ENCODE measurements at regions not wholly inside any gene's neighbourhood (a gene's known extent, or its start where the extent isn't known, plus 50 kb on each side); places are given as distances from the start of the nearest gene placed in this dataset.

DNA sequence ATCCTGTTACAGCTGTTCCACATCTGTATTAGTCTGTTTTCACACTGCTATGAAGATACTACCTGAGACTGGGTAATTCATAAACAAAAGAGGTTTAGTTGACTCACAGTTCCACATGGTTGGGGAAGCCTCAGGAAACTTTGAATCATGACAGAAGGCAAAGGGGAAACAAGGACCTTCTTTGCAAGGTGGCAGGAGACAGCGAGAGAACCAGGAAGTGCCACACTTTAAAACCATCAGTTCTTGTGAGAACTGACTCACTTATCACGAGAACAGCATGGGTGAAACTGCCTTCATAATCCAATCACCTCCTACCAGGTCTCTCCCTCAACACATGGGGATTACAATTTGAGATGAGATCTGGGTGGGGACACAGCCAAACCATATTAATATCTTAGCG, 110.3 kb upstream of the TRABD2B start:
- Histone ChIP-seq H3K27ac (ENCODE audit: low read length in 2 of 2) (no peak overlapping the region), H3K4me2 (replicated peaks; ENCODE audit: low read depth, low read length, poor library complexity, severe bottlenecking) (no peak overlapping the region), H3K9me3 (ENCODE audit: control extremely low read depth in 1 of 3, control insufficient read depth in 2 of 3, insufficient read depth in 1 of 3, low read length in 2 of 3) (no peaks in the 10 kb centered on the region), H3K4me3 (ENCODE audit: control extremely low read depth in 1 of 5, extremely low read depth in 1 of 5, insufficient read depth in 1 of 5, low read depth in 2 of 5, low read length in 4 of 5) (no peak overlapping the region), H3K36me3 (replicated peaks in 1 of 2; ENCODE audit: control extremely low read depth in 1 of 2, control insufficient read depth in 1 of 2, extremely low read depth in 1 of 2, insufficient read depth in 2 of 2, low read length in 1 of 2) (no peaks in the 10 kb centered on the region), H3K9ac (ENCODE audit: low read length) (no peak overlapping the region), H4K20me1 (ENCODE audit: control insufficient read depth, insufficient read depth, low read length, poor library complexity, severe bottlenecking) (no peaks in the 10 kb centered on the region), H3K79me2 (ENCODE audit: control insufficient read depth, insufficient read depth, low read length) (no peaks in the 10 kb centered on the region), H2AFZ (ENCODE audit: insufficient read depth, low read depth, low read length, poor library complexity, severe bottlenecking) (no peak overlapping the region), H3K27me3 (replicated peaks in 1 of 4; ENCODE audit: control extremely low read depth in 1 of 4, control insufficient read depth in 3 of 4, insufficient read depth in 4 of 4, low read length in 3 of 4) (peaks cover 0 to 2% (median 0%) of the 10 kb centered on the region in 4 experiments), H3K4me1 (ENCODE audit: control insufficient read depth in 2 of 2, insufficient read depth in 2 of 2, low read length in 2 of 2) (no peaks in the 10 kb centered on the region)
- no peaks in the 10 kb centered on the region for H3K4me1 Mint-ChIP-seq
- no peak for TF ChIP-seq EZH2 (IDR thresholded peaks at IDR 0.05; ENCODE audit: borderline replicate concordance, insufficient read depth, low read depth, low read length, poor library complexity, severe bottlenecking)
- TF ChIP-seq, protein P1, sequence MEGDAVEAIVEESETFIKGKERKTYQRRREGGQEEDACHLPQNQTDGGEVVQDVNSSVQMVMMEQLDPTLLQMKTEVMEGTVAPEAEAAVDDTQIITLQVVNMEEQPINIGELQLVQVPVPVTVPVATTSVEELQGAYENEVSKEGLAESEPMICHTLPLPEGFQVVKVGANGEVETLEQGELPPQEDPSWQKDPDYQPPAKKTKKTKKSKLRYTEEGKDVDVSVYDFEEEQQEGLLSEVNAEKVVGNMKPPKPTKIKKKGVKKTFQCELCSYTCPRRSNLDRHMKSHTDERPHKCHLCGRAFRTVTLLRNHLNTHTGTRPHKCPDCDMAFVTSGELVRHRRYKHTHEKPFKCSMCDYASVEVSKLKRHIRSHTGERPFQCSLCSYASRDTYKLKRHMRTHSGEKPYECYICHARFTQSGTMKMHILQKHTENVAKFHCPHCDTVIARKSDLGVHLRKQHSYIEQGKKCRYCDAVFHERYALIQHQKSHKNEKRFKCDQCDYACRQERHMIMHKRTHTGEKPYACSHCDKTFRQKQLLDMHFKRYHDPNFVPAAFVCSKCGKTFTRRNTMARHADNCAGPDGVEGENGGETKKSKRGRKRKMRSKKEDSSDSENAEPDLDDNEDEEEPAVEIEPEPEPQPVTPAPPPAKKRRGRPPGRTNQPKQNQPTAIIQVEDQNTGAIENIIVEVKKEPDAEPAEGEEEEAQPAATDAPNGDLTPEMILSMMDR (IDR thresholded peaks at IDR 0.05), result no peak
- no peak overlapping the region for H3K4me3 Mint-ChIP-seq
- no peak for DNase-seq
- no peaks in the 10 kb centered on the region for H3K9me3 Mint-ChIP-seq (ENCODE audit: insufficient read depth)
- no peak for ATAC-seq (ENCODE audit: low read depth)
- intact Hi-C loops (cut with micrococcal nuclease), result no loop called here
- 33% methylated on average over 1 of the region's 3 CpGs for WGBS (ENCODE audit: insufficient coverage)
- H3K27ac Mint-ChIP-seq, result no peak overlapping the region
- ChIA-PET POLR2A (no interaction called here), CTCF (no interaction called here)
- peaks cover 4% of the 10 kb centered on the region for H3K27me3 Mint-ChIP-seq

DNA sequence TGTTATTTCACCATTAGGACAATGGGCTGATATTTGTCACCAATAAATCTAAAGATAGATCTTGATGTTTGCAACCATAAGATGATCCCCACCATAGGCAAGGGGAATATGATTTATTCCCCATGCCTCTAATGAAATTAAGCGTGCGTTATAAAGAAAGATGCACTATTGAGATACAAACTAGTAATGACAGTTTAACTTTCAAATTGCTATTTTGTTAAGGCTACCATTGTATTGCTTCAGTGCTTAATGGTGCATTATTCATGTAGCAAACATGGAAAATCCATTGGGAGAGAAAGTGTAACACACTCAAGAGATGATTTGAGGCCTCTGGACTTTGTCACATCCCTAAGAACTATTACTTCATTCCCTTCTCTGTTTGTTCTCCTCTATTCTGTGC, 108.9 kb upstream of the TRABD2B start:
- H3K4me3 ChIP-seq (ENCODE audit: control extremely low read depth in 1 of 5, extremely low read depth in 1 of 5, insufficient read depth in 1 of 5, low read depth in 2 of 5, low read length in 4 of 5), result no peak overlapping the region
- intact Hi-C loops (cut with micrococcal nuclease), result no loop called here
- no peak for ATAC-seq (ENCODE audit: low read depth)
- no peaks in the 10 kb centered on the region for H3K79me2 ChIP-seq (ENCODE audit: control insufficient read depth, insufficient read depth, low read length)
- Mint-ChIP-seq H3K4me3 (no peak overlapping the region), H3K27ac (no peak overlapping the region), H3K9me3 (ENCODE audit: insufficient read depth) (no peaks in the 10 kb centered on the region), H3K4me1 (no peaks in the 10 kb centered on the region), H3K27me3 (peaks cover 10% of the 10 kb centered on the region)
- H3K36me3 ChIP-seq (replicated peaks in 1 of 2; ENCODE audit: control extremely low read depth in 1 of 2, control insufficient read depth in 1 of 2, extremely low read depth in 1 of 2, insufficient read depth in 2 of 2, low read length in 1 of 2), result no peaks in the 10 kb centered on the region
- no peaks in the 10 kb centered on the region for H4K20me1 ChIP-seq (ENCODE audit: control insufficient read depth, insufficient read depth, low read length, poor library complexity, severe bottlenecking)
- no CpG with 5 or more reads among the region's 2 CpGs for WGBS (ENCODE audit: insufficient coverage)
- TF ChIP-seq, protein P1 (IDR thresholded peaks at IDR 0.05), result no peak
- no peak for TF ChIP-seq EZH2 (IDR thresholded peaks at IDR 0.05; ENCODE audit: borderline replicate concordance, insufficient read depth, low read depth, low read length, poor library complexity, severe bottlenecking)
- no peak overlapping the region for H3K27ac ChIP-seq (ENCODE audit: low read length in 2 of 2)
- no peak overlapping the region for H3K9ac ChIP-seq (ENCODE audit: low read length)
- DNase-seq, result no peak
- no peaks in the 10 kb centered on the region for H3K9me3 ChIP-seq (ENCODE audit: control extremely low read depth in 1 of 3, control insufficient read depth in 2 of 3, insufficient read depth in 1 of 3, low read length in 2 of 3)
- H3K4me2 ChIP-seq (replicated peaks; ENCODE audit: low read depth, low read length, poor library complexity, severe bottlenecking), result no peak overlapping the region
- ChIA-PET CTCF (interaction anchor here (0.7 to 2.3 kb wide), 3 partner anchors 12 to 667 kb away, joined by 3 to 12 read pairs (median 3); no protein-coding TSS in a partner anchor), POLR2A (no interaction called here)
- H3K27me3 ChIP-seq (replicated peaks in 1 of 4; ENCODE audit: control extremely low read depth in 1 of 4, control insufficient read depth in 3 of 4, insufficient read depth in 4 of 4, low read length in 3 of 4), result peaks cover 0 to 2% (median 0%) of the 10 kb centered on the region in 4 experiments
- no peak overlapping the region for H2AFZ ChIP-seq (ENCODE audit: insufficient read depth, low read depth, low read length, poor library complexity, severe bottlenecking)
- no peaks in the 10 kb centered on the region for H3K4me1 ChIP-seq (ENCODE audit: control insufficient read depth in 2 of 2, insufficient read depth in 2 of 2, low read length in 2 of 2)
